H1 (cell line): ENCODE measurements at regions not wholly inside any gene's neighbourhood (a gene's known extent, or its start where the extent isn't known, plus 50 kb on each side); places are given as distances from the start of the nearest gene placed in this dataset.

Experiments used
- CTCF ChIA-PET: fragments of 300-600 bp; sonication (Branson Sonifier 250); formaldehyde crosslinking; loops from one replicate; lab custom pipeline; 2021; ENCODE audit not compliant: partially characterized antibody; lab: Charles Lee
- POLR2A ChIA-PET: fragments of 300-600 bp; sonication (Branson Sonifier 250); formaldehyde crosslinking; loops from one replicate; lab custom pipeline; 2021; ENCODE audit warnings: inconsistent platforms; ENCODE audit not compliant: partially characterized antibody; lab: Charles Lee
- DNase-seq, 2 experiments: peaks; one replicate each; pipeline versions ENCODE4 v3.0.0 to v3.0.0-alpha.2; 2010 to 2022; ENCODE audit warnings: low spot score in 2 of 2, low read depth in 1 of 2, mixed read lengths in 1 of 2
- FAIRE-seq: peaks from 2 replicates; lab custom pipeline; 2011; peaks lifted over from hg19 to GRCh38; lab: Jason Lieb, UNC
- H2AFZ ChIP-seq: 2 replicates; pipeline ENCODE4 v1.8.1; 2012; ENCODE audit warnings: low read length, inconsistent platforms
- H2AK5ac ChIP-seq: 2 replicates; pipeline ENCODE4 v1.6.1; 2013; ENCODE audit warnings: low read depth, low read length
- H2BK120ac ChIP-seq: replicated peaks from 2 replicates; pipeline ENCODE3; 2013; ENCODE audit warnings: low read depth, low read length, inconsistent platforms
- H2BK12ac ChIP-seq: 2 replicates; pipeline ENCODE4 v1.6.1; 2013; ENCODE audit warnings: low read depth, low read length
- H2BK15ac ChIP-seq: 2 replicates; pipeline ENCODE4 v1.6.1; 2013; ENCODE audit warnings: low read length
- H2BK20ac ChIP-seq: 2 replicates; pipeline ENCODE4 v1.6.1; 2013; ENCODE audit warnings: low read length
- H2BK5ac ChIP-seq: 2 replicates; pipeline ENCODE4 v1.6.1; 2013; ENCODE audit warnings: low read depth, low read length
- H3K14ac ChIP-seq: 2 replicates; pipeline ENCODE4 v1.6.1; 2013; ENCODE audit warnings: inconsistent platforms; ENCODE audit not compliant: insufficient read length
- H3K18ac ChIP-seq: 2 replicates; pipeline ENCODE4 v1.6.1; 2013; ENCODE audit warnings: low read length; ENCODE audit errors: extremely low read depth
- H3K23ac ChIP-seq: 2 replicates; pipeline ENCODE4 v1.6.1; 2013; ENCODE audit warnings: inconsistent platforms; ENCODE audit not compliant: insufficient read length
- H3K23me2 ChIP-seq: 2 replicates; pipeline ENCODE4 v1.6.1; 2013; ENCODE audit warnings: low read depth, low read length
- H3K27ac ChIP-seq: 2 replicates; pipeline ENCODE4 v1.6.1; 2011; ENCODE audit warnings: low read depth, low read length, inconsistent platforms
- H3K27me3 ChIP-seq, 4 experiments: replicated peaks in 1 of 4; 1 replicate in 1 of 4; 2 replicates in 3 of 4; pipeline versions ENCODE4 v1.6.1 to v1.8.1; 2011 to 2013; ENCODE audit warnings: low read length in 3 of 4, mild to moderate bottlenecking in 3 of 4, inconsistent platforms in 2 of 4, mixed read lengths in 2 of 4, moderate library complexity in 1 of 4; ENCODE audit not compliant: control insufficient read depth in 3 of 4, insufficient read depth in 3 of 4; ENCODE audit errors: extremely low read depth in 1 of 4
- H3K36me3 ChIP-seq, 4 experiments: 2 replicates each; pipeline versions ENCODE4 v1.6.1 to v1.8.1; 2011 to 2013; ENCODE audit warnings: mild to moderate bottlenecking in 4 of 4, low read length in 3 of 4, moderate library complexity in 2 of 4, control low read depth in 1 of 4, inconsistent platforms in 1 of 4; ENCODE audit not compliant: insufficient read depth in 4 of 4, control insufficient read depth in 2 of 4
- H3K4ac ChIP-seq: replicated peaks from 2 replicates; pipeline ENCODE3; 2013; ENCODE audit warnings: low read length, low read depth, mixed read lengths, inconsistent platforms; ENCODE audit not compliant: insufficient read length
- H3K4me1 ChIP-seq, 4 experiments: replicated peaks in 1 of 4; 1 replicate in 1 of 4; 2 replicates in 3 of 4; pipeline versions ENCODE4 v1.6.1 to v1.8.1; 2011 to 2013; ENCODE audit warnings: low read length in 3 of 4, inconsistent platforms in 2 of 4, mixed read lengths in 1 of 4; ENCODE audit not compliant: insufficient read depth in 4 of 4, control insufficient read depth in 3 of 4
- H3K4me2 ChIP-seq, 2 experiments: 2 replicates each; pipeline versions ENCODE4 v1.6.1 to v1.8.1; 2011 to 2013; ENCODE audit warnings: low read depth in 2 of 2, low read length in 2 of 2, control low read depth in 1 of 2, inconsistent platforms in 1 of 2, mild to moderate bottlenecking in 1 of 2; ENCODE audit not compliant: insufficient read depth in 1 of 2
- H3K4me3 ChIP-seq, 4 experiments: fragments of 200-600, 300-600 bp in 1 of 4; sonication (generic), shearing (Covaris generic), sonication (Bioruptor Twin) in 1 of 4; 2 replicates each; pipeline versions ENCODE4 v1.5.1 to v1.8.1; 2011 to 2016; ENCODE audit warnings: low read length in 4 of 4, low read depth in 3 of 4, control low read depth in 2 of 4, inconsistent platforms in 2 of 4, mild to moderate bottlenecking in 2 of 4, mixed read lengths in 1 of 4, moderate library complexity in 1 of 4; ENCODE audit not compliant: insufficient read depth in 2 of 4; ENCODE audit errors: extremely low read depth in 1 of 4
- H3K56ac ChIP-seq: replicated peaks from 2 replicates; pipeline ENCODE3; 2013; ENCODE audit warnings: low read depth, mild to moderate bottlenecking, mixed read lengths, low read length, inconsistent platforms; ENCODE audit not compliant: insufficient read length
- H3K79me1 ChIP-seq: 2 replicates; pipeline ENCODE4 v1.6.1; 2013; ENCODE audit warnings: low read depth, low read length, control low read depth
- H3K79me2 ChIP-seq, 2 experiments: 2 replicates each; pipeline versions ENCODE4 v1.6.1 to v1.8.1; 2012 to 2013; ENCODE audit warnings: low read length in 2 of 2, mild to moderate bottlenecking in 2 of 2, inconsistent platforms in 1 of 2; ENCODE audit not compliant: insufficient read depth in 2 of 2, control insufficient read depth in 1 of 2
- H3K9ac ChIP-seq, 4 experiments: replicated peaks in 1 of 4; 1 replicate in 1 of 4; 2 replicates in 3 of 4; pipeline versions ENCODE4 v1.6.1 to v1.8.1; 2011 to 2013; ENCODE audit warnings: low read depth in 3 of 4, low read length in 3 of 4, control low read depth in 2 of 4, mild to moderate bottlenecking in 2 of 4, moderate library complexity in 2 of 4, inconsistent platforms in 1 of 4; ENCODE audit errors: extremely low read depth in 1 of 4
- H3K9me3 ChIP-seq, 2 experiments: 2 replicates each; pipeline versions ENCODE4 v1.6.1 to v1.8.1; 2012 to 2013; ENCODE audit warnings: mild to moderate bottlenecking in 2 of 2, moderate library complexity in 2 of 2, control low read depth in 1 of 2, inconsistent platforms in 1 of 2, low read depth in 1 of 2, low read length in 1 of 2, mixed read lengths in 1 of 2; ENCODE audit not compliant: insufficient read depth in 2 of 2
- H4K20me1 ChIP-seq, 2 experiments: replicated peaks in 1 of 2; 2 replicates each; pipeline versions ENCODE3 to v1.8.1; 2011 to 2013; ENCODE audit warnings: inconsistent platforms in 2 of 2, low read length in 2 of 2, mild to moderate bottlenecking in 1 of 2; ENCODE audit not compliant: insufficient read depth in 2 of 2, control insufficient read depth in 1 of 2
- H4K5ac ChIP-seq: 2 replicates; pipeline ENCODE4 v1.6.1; 2013; ENCODE audit warnings: low read length, low read depth, mixed read lengths, inconsistent platforms; ENCODE audit not compliant: insufficient read length
- H4K8ac ChIP-seq: 2 replicates; pipeline ENCODE4 v1.8.0; 2013; ENCODE audit warnings: mild to moderate bottlenecking, moderate library complexity, low read length, inconsistent platforms; ENCODE audit not compliant: insufficient read depth; ENCODE audit errors: extremely low read depth
- H4K91ac ChIP-seq: replicated peaks from 2 replicates; pipeline ENCODE3; 2013; ENCODE audit warnings: low read length, mixed read lengths, inconsistent platforms; ENCODE audit not compliant: insufficient read length
- CTCF ChIP-seq, 3 experiments: IDR thresholded peaks; 1 replicate in 2 of 3; 2 replicates in 1 of 3; pipeline versions ENCODE4 v1.5.1 to v1.6.1; 2011; ENCODE audit warnings: low read length in 3 of 3, mild to moderate bottlenecking in 3 of 3, inconsistent platforms in 2 of 3, low read depth in 1 of 3, moderate library complexity in 1 of 3; ENCODE audit not compliant: insufficient read depth in 1 of 3; ENCODE audit errors: control extremely low read depth in 1 of 3
- EP300 ChIP-seq, 2 experiments: IDR thresholded peaks; 1 replicate in 1 of 2; 2 replicates in 1 of 2; pipeline ENCODE4 v1.6.1; 2011 to 2012; ENCODE audit warnings: low read depth in 2 of 2, low read length in 2 of 2, mild to moderate bottlenecking in 2 of 2, borderline replicate concordance in 1 of 2, inconsistent platforms in 1 of 2, moderate library complexity in 1 of 2
- HDAC6 ChIP-seq: IDR thresholded peaks from one replicate; pipeline ENCODE4 v1.7.1; 2012; ENCODE audit warnings: low read depth, mild to moderate bottlenecking, inconsistent platforms, low read length, moderate library complexity
- MAFK ChIP-seq: IDR thresholded peaks from 2 replicates; pipeline ENCODE4 v1.6.1; 2012; ENCODE audit warnings: low read depth, mild to moderate bottlenecking, improper control_type of control experiment, low read length
- RAD21 ChIP-seq, 2 experiments: IDR thresholded peaks in 1 of 2; conservative IDR thresholded peaks in 1 of 2; 2 replicates each; pipeline ENCODE4 v1.6.1; 2011; ENCODE audit warnings: low read depth in 2 of 2, low read length in 2 of 2, improper control_type of control experiment in 1 of 2, inconsistent platforms in 1 of 2, mild to moderate bottlenecking in 1 of 2, moderate library complexity in 1 of 2
- SAP30 ChIP-seq: fragments of 300-600 bp; sonication (generic); IDR thresholded peaks from 2 replicates; pipeline ENCODE4 v1.7.1; 2012; ENCODE audit warnings: low read length, moderate library complexity, mild to moderate bottlenecking, inconsistent platforms; ENCODE audit not compliant: insufficient read depth, insufficient replicate concordance
- TBP ChIP-seq: IDR thresholded peaks from 2 replicates; pipeline ENCODE4 v1.6.1; 2011; ENCODE audit warnings: low read depth, low read length, improper control_type of control experiment
- WGBS, 2 experiments: shearing (Covaris generic) in 1 of 2; methylation state at CpG; one replicate each; pipeline versions ENCODE4 v1.1.6 to v1.1.7; 2013 to 2015; ENCODE audit warnings: low lambda C conversion rate in 2 of 2, mixed read lengths in 2 of 2, inconsistent platforms in 1 of 2, low coverage in 1 of 2, missing lambda C conversion rate in 1 of 2; ENCODE audit not compliant: insufficient replicate concordance in 2 of 2, insufficient coverage in 1 of 2, insufficient read length in 1 of 2; ENCODE audit errors: extremely low coverage in 1 of 2, missing lambda C conversion rate in 1 of 2; 5-methylcytosine and 5-hydroxymethylcytosine counted together

DNA sequence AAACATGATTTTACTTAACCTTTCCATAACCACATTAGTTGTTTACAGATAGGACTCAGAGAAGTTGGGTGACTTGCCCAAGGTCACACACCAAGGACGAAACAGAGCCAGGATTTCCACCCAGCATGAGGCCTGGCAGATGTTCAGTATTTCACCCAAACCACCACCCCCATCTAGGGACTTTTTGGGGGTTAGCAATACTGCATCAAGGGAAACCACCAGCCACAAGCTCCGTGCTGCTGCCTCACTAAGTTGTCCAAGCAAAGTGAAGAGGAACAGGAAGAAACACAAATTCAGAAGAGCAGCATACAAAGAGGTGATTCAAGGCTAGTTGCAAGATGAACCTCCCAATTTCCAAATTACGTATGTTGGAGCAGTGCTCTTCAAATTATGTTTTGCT lies 219.6 kb upstream of the RORB start:
- Histone ChIP-seq H4K91ac (no peak overlapping the region), H3K27ac (no peak overlapping the region), H2AK5ac (no peak overlapping the region), H3K36me3 (peaks cover 0 to 3% (median 0%) of the 10 kb centered on the region in 4 experiments; a peak in 1 of 8 replicates), H3K4me1 (no peaks in the 10 kb centered on the region), H2BK15ac (no peak overlapping the region), H3K56ac (no peak overlapping the region), H2BK12ac (no peak overlapping the region), H2BK120ac (no peak overlapping the region), H3K27me3 (no peaks in the 10 kb centered on the region), H3K4me3 (no peak overlapping the region), H4K8ac (no peak overlapping the region), H3K79me2 (no peaks in the 10 kb centered on the region), H2AFZ (no peak overlapping the region), H3K23me2 (no peaks in the 10 kb centered on the region), H3K23ac (no peak overlapping the region), H4K20me1 (no peaks in the 10 kb centered on the region), H3K18ac (no peak overlapping the region), H2BK20ac (no peak overlapping the region), H3K9me3 (peaks cover 2 to 12% of the 10 kb centered on the region in 2 experiments; a peak in 1 of 4 replicates), H3K9ac (no peak overlapping the region), H3K4ac (no peak overlapping the region), H3K4me2 (no peak overlapping the region), H2BK5ac (no peak overlapping the region), H4K5ac (no peak overlapping the region), H3K14ac (no peak overlapping the region), H3K79me1 (no peaks in the 10 kb centered on the region)
- CTCF ChIA-PET, result interaction anchor here (1.2 kb wide), 1 partner anchor 98 kb away, joined by 3 read pairs; no protein-coding TSS in a partner anchor
- POLR2A ChIA-PET, result no interaction called here
- FAIRE-seq (no peak), DNase-seq (no peak)
- TF ChIP-seq HDAC6 (no peak), RAD21 (IDR thresholded peaks at IDR 0.05 in 1 of 2, conservative IDR thresholded peaks at IDR 0.05 in 1 of 2; ENCODE audit: low read depth in 2 of 2, low read length in 2 of 2) (no peak), CTCF (IDR thresholded peaks at IDR 0.05; ENCODE audit: control extremely low read depth in 1 of 3, insufficient read depth in 1 of 3, low read depth in 1 of 3, low read length in 3 of 3) (no peak), SAP30 (no peak), TBP (no peak), EP300 (IDR thresholded peaks at IDR 0.05; ENCODE audit: borderline replicate concordance in 1 of 2, low read depth in 2 of 2, low read length in 2 of 2) (no peak), MAFK (no peak)
- WGBS, 2 experiments, result 93% methylated on average over 3 of the region's 3 CpGs; no CpG with 5 or more reads in 1 of the 2 experiments
